Fibroblast of the conjunctiva (primary cell): ENCODE measurements at regions not wholly inside any gene's neighbourhood (a gene's known extent, or its start where the extent isn't known, plus 50 kb on each side); places are given as distances from the start of the nearest gene placed in this dataset.

ENCODE experiments used
- DNase-seq: peaks from one replicate; pipeline ENCODE4 v3.0.0-alpha.2; 2010; ENCODE audit warnings: low read depth

GRCh38 chr2:146265656-146266055 lies 1579.2 kb upstream of the ACVR2A start:
- DNase-seq: no peak

DNA sequence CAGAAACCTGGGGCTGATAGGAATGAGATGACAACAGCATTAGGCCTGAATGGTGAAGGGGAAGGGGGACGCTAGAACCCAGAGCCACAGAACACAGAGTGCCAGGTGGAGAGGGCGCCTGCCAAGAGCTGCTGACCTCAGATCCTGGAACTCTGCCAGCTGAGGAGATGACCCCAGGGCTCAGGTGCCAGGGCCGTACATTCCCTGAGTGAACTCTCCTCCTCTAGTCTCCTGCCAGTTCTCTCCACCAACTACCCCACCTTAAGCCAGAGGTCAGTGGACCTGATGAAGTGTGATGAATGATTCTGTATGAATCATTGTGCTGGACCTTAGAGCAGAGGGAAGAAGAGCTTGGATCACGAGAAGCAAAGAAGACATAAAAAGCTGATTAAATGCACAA lies 1582.2 kb upstream of the ACVR2A start:
- no peak for DNase-seq

GRCh38 chr2:146260551-146260950 lies 1584.3 kb upstream of the ACVR2A start:
- no peak for DNase-seq

- DNase-seq: no peak
Measured at GRCh38 chr2:146259816-146260215, 1585.0 kb upstream of the ACVR2A start.

DNA sequence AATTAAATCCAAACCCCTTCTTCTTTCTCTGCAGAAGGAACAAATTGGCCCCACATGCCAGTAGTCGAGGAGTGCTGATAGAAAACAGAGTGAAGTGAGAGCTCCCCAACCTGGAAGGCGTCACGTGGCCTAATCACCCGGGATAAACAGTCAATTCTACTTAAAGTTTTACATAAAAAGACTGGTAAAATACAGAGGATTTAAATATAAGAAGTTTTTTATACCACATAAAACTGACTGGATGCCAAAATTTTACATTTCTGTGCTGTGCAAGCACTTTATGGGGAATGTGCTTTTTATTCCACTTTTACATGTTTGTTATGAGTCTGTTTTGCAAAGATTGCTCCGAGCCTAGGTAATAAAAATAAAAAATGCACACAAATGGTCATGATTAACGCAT lies 1586.8 kb upstream of the ACVR2A start:
- no peak for DNase-seq

GRCh38 chr2:146252119-146252518 lies 1592.7 kb upstream of the ACVR2A start:
- no peak for DNase-seq

DNA sequence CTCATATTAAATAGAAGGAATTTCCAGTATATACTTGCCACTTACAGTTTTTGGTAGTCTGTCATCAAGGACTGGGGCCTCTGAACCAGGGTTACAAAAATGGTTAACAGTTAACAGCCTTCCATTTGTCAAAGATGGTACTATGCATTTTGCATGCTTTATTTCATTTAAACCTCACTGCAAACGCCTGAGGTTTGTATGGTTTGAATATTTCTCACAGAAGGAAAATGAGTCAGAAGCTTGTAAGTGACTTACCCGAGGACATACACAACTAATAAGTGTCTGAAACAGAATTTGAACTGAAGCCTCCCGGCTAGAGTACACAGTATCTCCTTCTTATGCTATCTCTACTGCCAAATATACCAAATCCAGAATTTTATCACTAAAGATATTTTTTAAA lies 1593.5 kb upstream of the ACVR2A start:
- DNase-seq: no peak

- DNase-seq: no peak
Measured at GRCh38 chr2:146246736-146247523, 1597.9 kb upstream of the ACVR2A start.

DNA sequence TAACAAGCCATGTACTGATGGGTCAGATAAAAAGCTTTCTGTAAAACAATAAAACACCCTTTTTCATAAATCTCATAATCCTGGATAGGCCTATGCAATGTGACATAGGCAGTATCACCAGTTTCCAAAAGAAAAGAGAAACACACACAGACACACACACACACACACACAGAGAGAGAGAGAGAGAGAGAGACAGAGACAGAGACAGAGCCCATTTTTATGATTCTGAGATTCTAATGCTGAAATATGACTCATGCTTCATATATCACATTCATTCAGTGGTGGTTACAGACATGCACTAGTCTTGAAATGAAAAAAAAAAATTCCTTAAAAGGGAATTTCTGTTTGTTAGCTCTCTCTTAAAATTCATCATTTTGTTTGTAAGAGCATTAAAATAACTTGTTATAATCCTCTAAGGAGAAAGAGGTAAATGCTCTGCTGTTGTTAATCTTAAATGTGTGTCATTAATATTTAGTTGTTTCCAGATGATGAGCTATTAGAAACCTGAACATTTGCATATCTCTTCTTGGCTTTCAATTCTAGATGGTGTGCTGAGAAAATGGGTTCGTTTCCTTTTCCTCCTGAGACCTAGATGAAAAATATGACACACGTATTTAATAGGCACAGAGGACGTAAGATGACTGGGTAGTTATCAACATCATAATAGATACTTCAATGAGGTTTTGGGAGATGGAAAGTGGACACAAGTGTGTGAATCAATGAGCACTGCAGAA lies 1598.7 kb upstream of the ACVR2A start:
- DNase-seq: peak; percentile 10

GRCh38 chr2:146244830-146245229 lies 1600.0 kb upstream of the ACVR2A start:
- DNase-seq: no peak

DNA sequence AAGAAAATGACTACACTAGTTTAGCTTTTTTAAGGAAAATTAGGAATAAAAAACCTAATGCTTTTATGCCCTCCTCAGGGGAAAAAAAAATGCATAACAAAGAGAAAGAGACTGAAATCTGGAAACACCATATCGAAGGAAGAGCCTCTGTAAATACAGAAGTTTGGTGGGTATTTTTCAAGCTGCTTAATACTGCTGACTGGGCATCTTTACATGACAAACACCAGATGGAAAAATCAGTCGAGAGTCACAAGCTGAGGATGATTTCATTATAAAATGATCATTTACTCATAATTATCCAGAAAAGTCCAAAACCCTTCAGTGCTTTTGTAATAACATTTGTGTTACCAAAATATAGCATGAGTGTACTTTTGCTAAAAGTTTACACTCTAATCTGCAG lies 1600.7 kb upstream of the ACVR2A start:
- DNase-seq: no peak

GRCh38 chr2:146241023-146241422 lies 1603.8 kb upstream of the ACVR2A start:
- DNase-seq: no peak

DNA sequence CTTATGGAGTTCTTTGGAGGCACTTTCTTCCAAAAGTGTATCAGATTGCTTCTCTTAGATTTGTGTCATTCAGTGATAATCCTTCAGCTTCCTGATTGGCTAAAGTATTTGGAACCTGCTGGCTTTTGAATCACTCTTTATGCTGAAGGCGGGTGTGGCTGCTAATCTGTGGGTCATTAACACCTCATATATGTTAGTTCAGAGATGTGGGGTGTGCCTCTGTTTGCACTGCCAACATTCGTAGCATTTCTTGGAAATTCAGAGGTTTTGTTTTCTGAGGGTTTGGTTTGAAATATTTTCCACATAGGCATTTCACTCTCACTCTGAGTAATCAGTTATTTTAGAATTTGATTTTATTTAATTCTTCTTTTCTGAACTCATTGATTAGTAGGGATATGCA lies 1604.4 kb upstream of the ACVR2A start:
- no peak for DNase-seq

DNA sequence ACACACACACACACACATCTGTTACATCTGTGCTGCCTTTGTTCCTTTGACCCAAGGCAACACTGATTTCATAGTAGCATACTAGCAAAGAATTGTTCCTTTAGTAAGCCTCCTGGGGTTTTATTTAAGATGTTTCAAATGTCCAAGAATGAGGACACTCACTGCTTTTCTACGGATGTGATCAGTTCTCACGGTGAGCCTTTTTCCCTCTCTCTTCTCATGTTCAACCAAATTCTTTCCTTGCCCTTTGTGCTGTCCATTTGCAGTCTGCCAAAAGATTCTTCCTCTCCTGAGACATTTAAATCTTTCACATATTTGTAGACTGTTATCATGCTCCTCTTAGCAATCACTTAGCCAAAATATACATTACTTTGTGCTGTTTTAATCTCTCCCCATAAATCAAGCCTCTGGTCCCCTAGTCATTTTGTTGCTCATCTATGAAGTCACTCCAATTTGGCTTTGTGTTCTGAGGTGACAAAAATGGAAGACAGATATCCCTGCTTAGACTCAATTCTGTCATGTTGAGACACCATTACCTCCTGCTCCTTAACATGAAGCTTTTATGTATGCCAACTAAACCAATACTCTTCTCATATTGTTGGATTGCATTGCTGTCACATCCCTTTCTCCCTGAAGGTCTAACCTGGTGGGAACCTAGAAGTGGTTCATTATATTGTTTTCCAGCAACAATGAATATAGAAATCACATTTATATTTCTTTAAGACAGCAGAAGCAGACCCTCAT lies 1605.3 kb upstream of the ACVR2A start:
- DNase-seq: peak; percentile 48

GRCh38 chr2:146238254-146238966 lies 1606.4 kb upstream of the ACVR2A start:
- no peak for DNase-seq

GRCh38 chr2:146235158-146235557 lies 1609.7 kb upstream of the ACVR2A start:
- DNase-seq: no peak

GRCh38 chr2:146229508-146230155 lies 1615.2 kb upstream of the ACVR2A start:
- DNase-seq: no peak

GRCh38 chr2:146228466-146229058 lies 1616.3 kb upstream of the ACVR2A start:
- DNase-seq: no peak

DNA sequence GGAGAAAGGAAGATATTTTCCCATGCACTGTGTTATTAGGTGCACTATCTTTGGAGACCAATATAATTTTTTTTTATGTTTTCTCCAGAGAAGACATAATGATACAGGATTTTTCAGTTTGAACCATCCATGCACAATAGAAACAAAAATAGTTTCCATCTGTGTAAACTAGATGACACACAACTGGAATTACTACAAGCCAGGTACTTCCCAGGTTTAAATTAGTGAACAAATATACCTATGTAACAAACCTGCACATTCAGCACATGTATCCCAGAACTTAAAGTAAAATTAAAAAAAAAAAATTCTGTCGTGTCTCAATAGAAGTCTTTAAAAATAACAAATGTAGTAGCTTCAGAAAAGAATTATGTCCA lies 1616.8 kb upstream of the ACVR2A start:
- DNase-seq: no peak

DNA sequence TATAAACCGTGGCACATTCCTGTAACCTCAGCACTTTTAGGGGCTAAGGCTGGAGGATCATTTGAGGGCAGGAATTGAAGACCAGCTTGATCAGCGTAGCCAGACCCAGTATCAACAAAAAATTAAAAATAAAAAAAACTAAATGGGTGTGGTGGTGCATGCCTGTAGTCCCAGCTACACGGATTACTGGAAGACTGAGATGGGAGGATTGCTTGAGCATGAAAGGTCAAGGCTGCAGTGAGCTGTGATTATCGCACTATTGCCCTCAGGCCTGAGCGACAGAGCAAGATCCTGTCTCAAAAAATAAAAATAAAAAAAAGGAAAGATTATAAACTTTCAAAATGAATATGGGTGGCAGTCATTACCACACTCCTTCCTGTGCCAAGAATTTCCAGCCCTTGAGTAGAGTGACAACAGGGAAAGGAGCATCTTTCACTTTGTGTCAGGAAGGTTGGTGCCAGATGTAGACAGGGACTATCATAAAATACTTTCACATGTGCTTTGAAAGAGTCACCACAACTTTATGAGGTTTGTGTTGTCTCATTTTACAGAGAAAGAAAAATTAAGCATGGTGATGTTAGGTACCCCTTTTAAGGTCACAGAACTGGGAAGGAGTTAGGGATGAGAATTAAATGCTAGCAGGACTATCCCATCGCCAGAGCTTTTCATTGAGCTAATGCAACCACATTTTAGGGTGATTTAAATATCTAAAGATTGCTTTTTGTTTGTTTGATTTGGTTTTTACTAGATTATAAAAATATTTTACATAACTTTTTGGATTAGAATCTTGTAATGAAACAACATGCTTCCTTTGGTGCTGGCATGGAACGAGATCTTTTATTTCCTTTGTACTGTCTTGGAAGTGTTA lies 1617.4 kb upstream of the ACVR2A start:
- DNase-seq: no peak
